MCF 10A (cell line): ENCODE measurements at regions not wholly inside any gene's neighbourhood (a gene's known extent, or its start where the extent isn't known, plus 50 kb on each side); places are given as distances from the start of the nearest gene placed in this dataset.

Source experiments
- BruUV-seq: library from RNA; stranded (reverse); fragments of 400-500 nt; replicated peaks from 2 replicates; lab custom pipeline; 2021; lab: Mats Ljungman, UMichigan
- CTCF ChIA-PET: fragments of 300-600 bp; sonication (Branson Sonifier 250); formaldehyde crosslinking; extraction: SDS; loops from one replicate; lab custom pipeline; 2021; ENCODE audit warnings: antibody characterized with exemption, inconsistent platforms; lab: Yijun Ruan, JAX
- POLR2A ChIA-PET: fragments of 300-600, 350-650 bp; sonication (Branson Sonifier 250); formaldehyde crosslinking; extraction: SDS; loops from one replicate; lab custom pipeline; 2020; ENCODE audit warnings: antibody characterized with exemption, inconsistent platforms; lab: Yijun Ruan, JAX
- DNase-seq: peaks from one replicate; pipeline ENCODE4 v3.0.0-alpha.2; 2018; ENCODE audit not compliant: unreplicated experiment
- H3K27ac Mint-ChIP-seq: one replicate; pipeline ENCODE4 v1.8.0; 2022; ENCODE audit warnings: mild to moderate bottlenecking, low read depth, mixed read lengths; ENCODE audit not compliant: unreplicated experiment
- H3K27me3 Mint-ChIP-seq: one replicate; pipeline ENCODE4 v1.8.0; 2022; ENCODE audit warnings: mixed read lengths; ENCODE audit not compliant: insufficient read depth, unreplicated experiment
- H3K36me3 Mint-ChIP-seq: one replicate; pipeline ENCODE4 v1.8.0; 2022; ENCODE audit warnings: mild to moderate bottlenecking, moderate library complexity, mixed read lengths; ENCODE audit not compliant: insufficient read depth, unreplicated experiment
- H3K4me1 Mint-ChIP-seq: one replicate; pipeline ENCODE4 v1.8.0; 2022; ENCODE audit warnings: mixed read lengths; ENCODE audit not compliant: insufficient read depth, unreplicated experiment
- H3K4me3 Mint-ChIP-seq: one replicate; pipeline ENCODE4 v1.8.0; 2022; ENCODE audit warnings: mild to moderate bottlenecking, moderate library complexity, mixed read lengths; ENCODE audit not compliant: unreplicated experiment
- H3K9me3 Mint-ChIP-seq: one replicate; pipeline ENCODE4 v1.8.0; 2022; ENCODE audit warnings: mixed read lengths; ENCODE audit not compliant: unreplicated experiment
- intact Hi-C: fragments of 100-400 bp; cut with micrococcal nuclease; formaldehyde crosslinking; loops from 2 replicates; pipeline ENCODE4 v1.14.1; 2022
- TF ChIP-seq, protein P1 (sequence below): fragments of 200-600 bp; IDR thresholded peaks from one replicate; pipeline ENCODE4 v1.8.0; 2022; ENCODE audit warnings: antibody characterized with exemption, mild to moderate bottlenecking; ENCODE audit not compliant: unreplicated experiment

DNA sequence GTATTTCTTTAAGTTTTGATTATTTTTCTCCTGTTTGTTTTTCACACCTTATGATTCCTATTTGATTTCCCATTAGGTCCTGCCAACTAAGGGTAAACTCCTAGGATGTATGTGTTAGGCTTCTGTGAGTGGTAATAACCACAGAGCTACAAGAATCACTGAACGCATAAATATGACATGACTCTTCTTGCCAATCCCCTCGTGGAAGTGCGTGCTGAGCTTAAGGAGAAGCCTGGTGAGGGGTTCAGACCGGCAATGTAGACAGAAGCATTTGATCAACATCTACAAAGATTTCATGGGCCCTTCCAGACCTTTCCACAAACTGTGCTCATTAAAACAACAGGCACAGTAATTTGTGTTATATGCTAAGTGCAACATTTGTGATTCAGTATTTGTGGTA, 273.8 kb upstream of the SNX7 start:
- Mint-ChIP-seq H3K36me3 (no peaks in the 10 kb centered on the region), H3K27ac (peak overlapping the region; percentile 85), H3K4me3 (no peak overlapping the region), H3K4me1 (peaks cover 32% of the 10 kb centered on the region), H3K27me3 (no peaks in the 10 kb centered on the region), H3K9me3 (no peaks in the 10 kb centered on the region)
- no peak for DNase-seq
- ChIA-PET CTCF (interaction anchor here (0.6 kb wide), 1 partner anchor 19 kb away, joined by 3 read pairs; no protein-coding TSS in a partner anchor), POLR2A (interaction anchor here (1.0 to 1.4 kb wide), 2 partner anchors 18 to 466 kb away, joined by 3 read pairs; no protein-coding TSS in a partner anchor)
- BruUV-seq = no TSS peak
- TF ChIP-seq, protein P1, sequence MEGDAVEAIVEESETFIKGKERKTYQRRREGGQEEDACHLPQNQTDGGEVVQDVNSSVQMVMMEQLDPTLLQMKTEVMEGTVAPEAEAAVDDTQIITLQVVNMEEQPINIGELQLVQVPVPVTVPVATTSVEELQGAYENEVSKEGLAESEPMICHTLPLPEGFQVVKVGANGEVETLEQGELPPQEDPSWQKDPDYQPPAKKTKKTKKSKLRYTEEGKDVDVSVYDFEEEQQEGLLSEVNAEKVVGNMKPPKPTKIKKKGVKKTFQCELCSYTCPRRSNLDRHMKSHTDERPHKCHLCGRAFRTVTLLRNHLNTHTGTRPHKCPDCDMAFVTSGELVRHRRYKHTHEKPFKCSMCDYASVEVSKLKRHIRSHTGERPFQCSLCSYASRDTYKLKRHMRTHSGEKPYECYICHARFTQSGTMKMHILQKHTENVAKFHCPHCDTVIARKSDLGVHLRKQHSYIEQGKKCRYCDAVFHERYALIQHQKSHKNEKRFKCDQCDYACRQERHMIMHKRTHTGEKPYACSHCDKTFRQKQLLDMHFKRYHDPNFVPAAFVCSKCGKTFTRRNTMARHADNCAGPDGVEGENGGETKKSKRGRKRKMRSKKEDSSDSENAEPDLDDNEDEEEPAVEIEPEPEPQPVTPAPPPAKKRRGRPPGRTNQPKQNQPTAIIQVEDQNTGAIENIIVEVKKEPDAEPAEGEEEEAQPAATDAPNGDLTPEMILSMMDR = no peak
- intact Hi-C loops = loop anchor here (5.0 kb wide), 1 partner anchor 60 kb away; no protein-coding TSS in a partner anchor

DNA sequence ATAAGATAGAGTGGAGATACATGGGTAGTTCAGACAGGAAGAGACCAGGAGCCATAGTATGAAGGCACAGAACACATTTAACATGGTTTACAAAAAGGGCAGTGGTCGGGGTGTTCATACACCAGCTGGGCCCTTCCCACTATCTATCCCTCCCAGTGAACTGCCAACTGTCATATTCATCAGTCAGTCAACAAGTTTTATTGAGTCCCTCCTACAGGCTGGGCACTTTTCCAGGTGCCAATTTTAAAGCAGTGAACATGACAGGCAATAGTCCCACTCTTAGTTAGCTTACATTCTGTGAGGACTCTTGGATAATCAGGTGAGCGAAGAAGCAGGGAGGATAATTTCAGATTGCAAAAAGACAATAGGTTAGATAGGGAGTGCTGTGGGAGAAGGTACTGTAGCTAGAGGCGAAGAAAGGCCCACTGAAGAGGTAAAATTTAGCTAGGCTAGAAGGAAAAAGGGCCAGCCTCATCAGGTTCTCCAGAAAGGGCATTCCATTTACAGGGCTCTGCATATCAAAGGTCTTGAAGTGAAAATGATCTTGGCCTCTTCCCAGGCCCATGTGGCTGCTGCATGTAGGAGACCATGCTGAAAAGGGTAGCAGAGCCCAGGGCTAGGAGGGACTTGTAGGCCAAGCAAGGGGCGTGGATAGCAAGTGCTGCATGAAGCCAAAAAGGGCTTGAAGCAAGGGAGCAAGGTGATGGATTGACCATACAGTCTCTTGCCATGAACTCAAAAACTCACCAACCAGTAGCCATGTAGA, 274.7 kb upstream of the SNX7 start:
- no peaks in the 10 kb centered on the region for H3K27me3 Mint-ChIP-seq
- no peak for DNase-seq
- BruUV-seq = no TSS peak
- ChIA-PET POLR2A (no interaction called here), CTCF (no interaction called here)
- no peaks in the 10 kb centered on the region for H3K36me3 Mint-ChIP-seq
- no peak overlapping the region for H3K4me3 Mint-ChIP-seq
- peak overlapping the region; percentile 85 for H3K27ac Mint-ChIP-seq
- no peaks in the 10 kb centered on the region for H3K9me3 Mint-ChIP-seq
- intact Hi-C loops = loop anchor here (5.0 kb wide), 1 partner anchor 60 kb away; no protein-coding TSS in a partner anchor
- TF ChIP-seq, protein P1 = no peak
- H3K4me1 Mint-ChIP-seq = peaks cover 36% of the 10 kb centered on the region

DNA sequence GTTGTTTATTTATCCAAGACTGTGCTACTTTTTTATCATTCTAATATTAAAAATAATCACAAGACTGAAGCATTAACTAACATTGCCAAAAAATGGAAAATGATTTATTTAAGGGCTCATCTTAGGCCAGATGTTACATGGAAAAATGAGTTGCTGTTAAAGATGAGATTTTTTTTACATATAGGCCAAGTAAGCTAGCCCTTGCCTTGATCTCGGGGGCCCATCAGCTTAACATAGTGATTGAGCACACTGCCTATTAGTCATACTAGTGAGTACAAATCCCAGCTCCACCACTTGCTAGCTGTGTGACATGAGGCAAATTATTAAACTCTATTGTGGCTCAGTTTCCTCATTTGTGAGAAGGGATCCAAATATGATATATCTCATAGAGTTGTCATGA, 275.9 kb upstream of the SNX7 start:
- Mint-ChIP-seq H3K36me3 (no peaks in the 10 kb centered on the region), H3K9me3 (no peaks in the 10 kb centered on the region), H3K27ac (no peak overlapping the region), H3K27me3 (no peaks in the 10 kb centered on the region), H3K4me3 (no peak overlapping the region), H3K4me1 (peaks cover 36% of the 10 kb centered on the region)
- ChIA-PET POLR2A (interaction anchor here (0.6 kb wide), 1 partner anchor 129 kb away, joined by 4 read pairs; no protein-coding TSS in a partner anchor), CTCF (interaction anchor here (0.6 kb wide), 1 partner anchor 632 kb away, joined by 3 read pairs; no protein-coding TSS in a partner anchor)
- DNase-seq = no peak
- intact Hi-C loops = loop anchor here (5.0 kb wide), 1 partner anchor 58 kb away; no protein-coding TSS in a partner anchor
- no TSS peak for BruUV-seq
- TF ChIP-seq, protein P1 = no peak

DNA sequence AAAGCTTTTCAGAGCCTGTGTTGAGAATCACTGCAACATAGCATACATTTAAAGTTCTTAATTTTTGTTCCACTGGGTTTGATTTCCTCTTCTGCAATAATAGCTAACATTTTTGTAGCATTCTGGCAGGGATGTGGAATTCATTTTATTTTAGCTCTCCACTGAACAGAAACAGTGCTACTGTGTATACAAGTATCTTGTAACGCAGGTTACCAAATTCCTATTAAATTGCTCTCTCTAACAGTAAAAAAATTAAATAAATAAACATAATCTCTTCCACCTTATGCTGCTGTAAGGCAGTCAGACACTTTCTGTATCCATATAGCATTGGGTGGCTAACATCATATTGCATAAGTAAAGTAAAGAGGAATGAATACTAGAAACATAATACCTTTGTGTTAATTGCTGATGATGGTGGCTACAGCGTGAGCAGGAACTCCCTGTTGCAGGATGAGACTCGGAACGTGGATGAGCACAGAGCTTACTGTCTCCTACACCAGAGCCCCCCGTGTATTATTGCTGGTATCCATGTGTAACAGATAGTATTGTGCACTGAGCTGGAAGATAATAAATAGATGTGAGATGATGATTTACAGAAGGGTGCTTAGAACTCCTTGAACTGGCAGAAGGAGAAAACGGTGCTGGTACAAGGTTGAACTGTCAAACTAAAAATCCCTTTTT, 276.9 kb upstream of the SNX7 start:
- H3K9me3 Mint-ChIP-seq = no peaks in the 10 kb centered on the region
- H3K27ac Mint-ChIP-seq = no peak overlapping the region
- POLR2A ChIA-PET = interaction anchor here (0.6 kb wide), 1 partner anchor 130 kb away, joined by 4 read pairs; no protein-coding TSS in a partner anchor
- DNase-seq = no peak
- peaks cover 29% of the 10 kb centered on the region for H3K4me1 Mint-ChIP-seq
- no peaks in the 10 kb centered on the region for H3K27me3 Mint-ChIP-seq
- TF ChIP-seq, protein P1 = no peak
- BruUV-seq = no TSS peak
- H3K4me3 Mint-ChIP-seq = no peak overlapping the region
- CTCF ChIA-PET = no interaction called here
- intact Hi-C loops = loop anchor here (5.0 kb wide), 1 partner anchor 57 kb away; no protein-coding TSS in a partner anchor
- H3K36me3 Mint-ChIP-seq = no peaks in the 10 kb centered on the region
